ENCODE measurements at regions not wholly inside any gene's neighbourhood (a gene's known extent, or its start where the extent isn't known, plus 50 kb on each side); places are given as distances from the start of the nearest gene placed in this dataset.

DNA sequence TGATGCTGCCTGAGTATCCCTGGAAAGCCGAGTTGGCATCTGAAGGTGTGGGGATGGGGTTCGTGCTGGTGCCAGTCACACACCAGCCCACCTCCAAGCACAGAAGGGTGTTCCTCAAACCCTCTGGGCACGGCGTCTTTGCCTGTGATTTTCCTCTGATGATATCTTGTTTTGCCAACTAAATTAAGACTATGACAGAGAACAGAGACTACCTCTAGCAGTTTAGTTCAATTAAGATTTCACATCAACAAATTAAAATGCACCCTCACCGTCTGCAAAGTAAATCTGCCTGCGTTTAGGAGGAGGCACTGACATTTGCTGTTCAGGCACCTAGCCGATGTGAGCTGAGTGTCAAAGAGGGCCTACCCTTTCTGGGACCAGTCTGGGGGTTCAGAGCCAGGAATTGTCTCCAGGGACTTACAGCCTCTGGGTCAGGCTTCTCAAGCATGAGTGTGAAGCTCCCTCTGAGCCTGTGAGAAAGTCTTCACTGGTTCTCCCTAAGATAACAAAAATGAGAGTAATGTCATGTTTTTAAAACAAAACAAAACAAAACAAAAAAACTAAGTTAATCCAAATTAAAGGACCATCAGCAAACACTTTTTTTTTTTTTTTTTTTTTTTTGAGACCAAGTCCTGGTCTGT is 55.4 kb upstream of the CTNNA1 start:
- H3K4me3 ChIP-seq (ENCODE audit: low read depth, low read length): no peak overlapping the region
- TF ChIP-seq, protein P1, sequence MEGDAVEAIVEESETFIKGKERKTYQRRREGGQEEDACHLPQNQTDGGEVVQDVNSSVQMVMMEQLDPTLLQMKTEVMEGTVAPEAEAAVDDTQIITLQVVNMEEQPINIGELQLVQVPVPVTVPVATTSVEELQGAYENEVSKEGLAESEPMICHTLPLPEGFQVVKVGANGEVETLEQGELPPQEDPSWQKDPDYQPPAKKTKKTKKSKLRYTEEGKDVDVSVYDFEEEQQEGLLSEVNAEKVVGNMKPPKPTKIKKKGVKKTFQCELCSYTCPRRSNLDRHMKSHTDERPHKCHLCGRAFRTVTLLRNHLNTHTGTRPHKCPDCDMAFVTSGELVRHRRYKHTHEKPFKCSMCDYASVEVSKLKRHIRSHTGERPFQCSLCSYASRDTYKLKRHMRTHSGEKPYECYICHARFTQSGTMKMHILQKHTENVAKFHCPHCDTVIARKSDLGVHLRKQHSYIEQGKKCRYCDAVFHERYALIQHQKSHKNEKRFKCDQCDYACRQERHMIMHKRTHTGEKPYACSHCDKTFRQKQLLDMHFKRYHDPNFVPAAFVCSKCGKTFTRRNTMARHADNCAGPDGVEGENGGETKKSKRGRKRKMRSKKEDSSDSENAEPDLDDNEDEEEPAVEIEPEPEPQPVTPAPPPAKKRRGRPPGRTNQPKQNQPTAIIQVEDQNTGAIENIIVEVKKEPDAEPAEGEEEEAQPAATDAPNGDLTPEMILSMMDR (IDR thresholded peaks at IDR 0.05; ENCODE audit: insufficient read depth, low read length, missing control alignments): no peak
- DNase-seq (ENCODE audit: low read depth, low spot score): no peak
- CTCF ChIA-PET: no interaction called here
- POLR2A ChIA-PET: no interaction called here

DNA sequence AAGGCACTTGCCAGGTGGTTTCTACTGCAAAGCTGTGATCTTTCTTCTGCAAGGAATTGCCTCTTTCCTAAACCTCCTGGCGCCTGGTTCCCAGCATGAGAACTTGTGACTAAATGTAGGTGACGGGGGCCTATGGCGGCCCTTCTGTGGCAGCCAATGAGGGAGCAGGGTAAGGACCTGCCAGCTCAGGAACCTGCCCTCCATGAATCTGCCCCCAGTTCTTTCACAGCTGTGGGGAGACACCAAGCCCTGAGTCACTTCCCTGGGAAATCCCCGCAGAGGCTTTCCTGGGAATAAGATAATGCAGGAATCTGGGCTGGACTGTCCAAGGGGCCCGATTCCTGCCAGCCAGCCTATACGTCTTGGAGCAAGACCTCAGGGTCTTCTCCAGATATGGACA is 56.7 kb upstream of the CTNNA1 start:
- CTCF ChIA-PET: no interaction called here
- DNase-seq (ENCODE audit: low read depth, low spot score): peak; percentile 34
- TF ChIP-seq, protein P1 (IDR thresholded peaks at IDR 0.05; ENCODE audit: insufficient read depth, low read length, missing control alignments): no peak
- no peak overlapping the region for H3K4me3 ChIP-seq (ENCODE audit: low read depth, low read length)
- POLR2A ChIA-PET: interaction anchor here (0.6 kb wide), 1 partner anchor 11 kb away, joined by 3 read pairs; no protein-coding TSS in a partner anchor

DNA sequence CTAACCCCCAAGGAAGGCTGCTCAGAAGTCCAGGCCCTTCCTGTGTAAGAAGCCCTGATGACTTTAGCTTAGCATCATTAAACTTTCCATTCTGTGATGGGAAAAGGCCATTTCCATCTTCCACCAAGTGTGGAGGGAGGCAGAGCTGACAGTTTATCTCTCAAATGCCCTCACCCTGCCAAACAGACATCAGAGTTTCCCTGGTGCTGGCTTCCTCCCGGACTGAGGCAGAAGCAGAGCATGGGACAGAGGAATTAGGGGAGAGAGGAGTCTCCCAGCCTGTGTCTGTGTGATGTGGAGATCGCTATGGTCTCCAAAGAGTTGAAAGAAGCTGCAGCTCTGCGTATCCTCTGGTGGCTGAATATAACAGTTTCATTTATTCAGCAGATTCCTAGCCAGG is 57.4 kb upstream of the CTNNA1 start:
- no peak overlapping the region for H3K4me3 ChIP-seq (ENCODE audit: low read depth, low read length)
- POLR2A ChIA-PET: no interaction called here
- CTCF ChIA-PET: no interaction called here
- TF ChIP-seq, protein P1 (IDR thresholded peaks at IDR 0.05; ENCODE audit: insufficient read depth, low read length, missing control alignments): no peak
- DNase-seq (ENCODE audit: low read depth, low spot score): no peak

DNA sequence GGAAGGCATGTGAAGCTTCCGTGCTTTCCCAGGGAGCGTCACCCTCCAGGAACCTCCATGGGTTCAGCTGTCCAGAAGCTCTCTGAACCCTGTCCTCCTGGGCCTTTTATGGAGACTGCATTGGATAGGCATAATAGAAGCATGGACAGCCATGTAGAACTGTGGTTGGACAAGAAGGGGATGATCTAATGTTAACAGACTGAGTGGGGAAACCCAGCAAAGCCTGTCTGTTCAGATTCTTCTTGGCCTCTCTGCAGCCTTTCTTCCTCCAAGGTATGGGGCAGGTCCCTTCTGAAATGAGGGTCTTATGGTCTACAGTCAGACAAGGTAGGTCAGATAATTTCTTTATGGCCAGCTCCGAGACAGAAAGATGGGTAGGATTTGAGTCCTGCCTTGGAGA is 59.1 kb upstream of the CTNNA1 start:
- TF ChIP-seq, protein P1 (IDR thresholded peaks at IDR 0.05; ENCODE audit: insufficient read depth, low read length, missing control alignments): no peak
- POLR2A ChIA-PET: no interaction called here
- no peak overlapping the region for H3K4me3 ChIP-seq (ENCODE audit: low read depth, low read length)
- no peak for DNase-seq (ENCODE audit: low read depth, low spot score)
- CTCF ChIA-PET: no interaction called here

DNA sequence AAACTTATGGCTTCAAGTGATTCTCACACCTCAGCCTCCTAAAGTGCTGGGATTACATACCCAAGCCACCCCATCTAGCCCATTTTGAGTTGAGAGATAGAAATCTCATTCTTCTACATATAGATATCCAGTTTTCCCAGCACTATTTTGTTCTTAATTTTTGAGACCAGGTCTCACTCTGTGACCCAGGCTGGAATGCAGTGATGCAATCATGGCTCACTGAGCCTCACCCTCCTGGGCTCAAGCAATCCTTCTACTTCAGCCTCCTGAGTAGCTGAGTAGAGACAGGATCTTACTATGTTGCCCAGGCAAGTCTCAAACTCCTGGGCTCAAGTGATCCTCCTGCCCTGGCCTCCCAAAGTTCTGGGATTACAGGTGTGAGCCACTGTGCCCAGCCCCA is 60.9 kb upstream of the CTNNA1 start:
- no peak overlapping the region for H3K4me3 ChIP-seq (ENCODE audit: low read depth, low read length)
- POLR2A ChIA-PET: interaction anchor here (0.7 kb wide), 1 partner anchor 15 kb away, joined by 3 read pairs; no protein-coding TSS in a partner anchor
- CTCF ChIA-PET: no interaction called here
- DNase-seq (ENCODE audit: low read depth, low spot score): no peak
- TF ChIP-seq, protein P1 (IDR thresholded peaks at IDR 0.05; ENCODE audit: insufficient read depth, low read length, missing control alignments): no peak

DNA sequence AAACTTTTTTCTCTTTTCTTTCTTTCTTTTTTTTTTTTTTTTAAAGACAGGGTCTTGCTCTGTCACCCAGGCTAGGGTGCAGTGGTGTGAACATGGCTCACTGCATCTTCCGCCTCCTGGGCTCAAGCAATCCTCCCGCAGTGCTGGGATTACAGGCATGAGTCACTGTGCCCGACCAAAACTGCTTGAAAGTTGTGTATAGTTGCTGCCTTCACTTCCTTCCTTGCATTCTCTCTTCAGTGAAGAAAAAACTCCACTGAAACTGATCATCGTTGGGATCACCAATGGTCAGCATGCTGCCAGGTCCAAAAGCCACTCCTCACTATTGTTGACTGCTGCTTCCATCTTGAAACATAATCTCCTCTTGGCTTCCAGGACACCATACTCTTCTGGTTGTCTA is 66.6 kb upstream of the CTNNA1 start:
- TF ChIP-seq, protein P1 (IDR thresholded peaks at IDR 0.05; ENCODE audit: insufficient read depth, low read length, missing control alignments): no peak
- DNase-seq (ENCODE audit: low read depth, low spot score): no peak
- ChIA-PET POLR2A (no interaction called here), CTCF (no interaction called here)
- H3K4me3 ChIP-seq (ENCODE audit: low read depth, low read length): no peak overlapping the region

Measured in AG04449 (cell line).